HG03521 (cell line): ENCODE measurements at regions not wholly inside any gene's neighbourhood (a gene's known extent, or its start where the extent isn't known, plus 50 kb on each side); places are given as distances from the start of the nearest gene placed in this dataset.
A peak's percentile ranks its signal among the peaks of the same experiment; 100 is the strongest.

Experiments used
- ATAC-seq: cut with Tn5 transposase; IDR thresholded peaks from one replicate; pipeline ENCODE4 v1.9.1; 2021; ENCODE audit warnings: mild to moderate bottlenecking, moderate library complexity; ENCODE audit not compliant: unreplicated experiment

DNA sequence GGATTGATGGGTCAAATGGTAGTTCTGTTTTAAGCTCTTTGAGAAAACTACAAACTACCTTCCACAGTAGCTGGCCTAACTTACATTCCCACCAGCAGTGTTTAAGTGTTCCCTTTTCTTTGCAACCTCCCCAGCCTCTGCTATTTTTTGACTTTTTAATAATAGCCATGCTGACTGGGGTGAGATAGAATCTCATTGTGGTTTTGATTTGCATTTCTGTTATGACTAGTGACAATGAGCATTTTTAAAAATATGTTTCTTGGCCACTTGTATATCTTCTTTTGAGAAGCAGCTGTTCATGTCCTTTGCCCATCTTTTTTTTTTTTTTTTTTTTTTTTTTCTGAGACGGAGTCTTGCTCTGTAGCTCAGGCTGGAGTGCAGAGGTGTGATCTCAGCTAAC, 155.2 kb upstream of the BMPER start:
- peak; percentile 84 for ATAC-seq

DNA sequence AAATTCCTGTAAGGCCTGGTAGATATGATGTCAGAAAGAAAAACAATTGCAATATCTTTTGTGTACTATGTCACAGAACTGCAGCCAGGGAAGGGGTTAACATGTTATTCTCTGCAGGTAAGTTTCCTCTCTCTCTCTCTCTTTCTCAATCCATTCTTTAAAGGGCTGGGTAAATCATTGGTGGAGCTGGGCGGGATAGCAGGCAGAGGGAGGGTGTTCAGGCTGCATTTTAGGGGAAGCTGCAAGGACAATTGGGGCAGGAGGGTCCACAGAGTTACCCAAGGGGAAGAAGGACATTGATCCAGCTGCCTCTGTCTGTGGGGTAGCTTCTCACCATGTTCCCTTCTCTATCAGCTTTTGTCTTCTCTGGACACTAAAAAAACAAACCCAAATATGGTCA, 153.9 kb upstream of the BMPER start:
- ATAC-seq: no peak

DNA sequence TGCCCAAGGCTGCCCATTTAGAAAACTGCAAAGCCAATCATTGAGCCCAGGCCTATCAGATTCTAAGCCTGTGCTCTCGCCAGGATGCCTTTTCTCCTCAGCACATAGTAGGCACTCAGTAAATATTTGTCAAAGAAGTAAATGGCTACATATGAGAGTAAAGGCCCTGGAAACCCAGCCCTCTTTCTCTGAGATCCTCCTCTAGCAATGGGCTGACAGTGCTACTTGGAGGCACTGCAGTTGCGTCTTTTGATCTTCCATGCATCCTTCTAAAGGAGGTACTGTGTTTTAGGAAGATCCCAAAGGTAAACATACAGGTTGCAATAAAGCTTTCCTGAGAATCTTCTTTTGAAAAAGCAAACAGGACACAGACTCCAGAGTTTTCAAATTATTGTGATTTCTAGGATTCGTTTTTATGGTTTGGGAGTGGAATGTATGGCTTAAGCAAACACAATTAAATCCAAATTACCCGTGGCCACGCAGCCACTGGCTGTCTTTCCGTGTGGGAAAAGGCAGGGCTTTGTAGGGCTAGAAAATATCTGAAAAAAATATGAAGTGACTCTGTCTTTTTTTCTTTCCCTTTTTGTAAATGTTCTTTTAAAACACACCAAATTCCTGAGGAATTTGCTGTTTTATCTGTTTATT, 151.3 kb upstream of the BMPER start:
- no peak for ATAC-seq

DNA sequence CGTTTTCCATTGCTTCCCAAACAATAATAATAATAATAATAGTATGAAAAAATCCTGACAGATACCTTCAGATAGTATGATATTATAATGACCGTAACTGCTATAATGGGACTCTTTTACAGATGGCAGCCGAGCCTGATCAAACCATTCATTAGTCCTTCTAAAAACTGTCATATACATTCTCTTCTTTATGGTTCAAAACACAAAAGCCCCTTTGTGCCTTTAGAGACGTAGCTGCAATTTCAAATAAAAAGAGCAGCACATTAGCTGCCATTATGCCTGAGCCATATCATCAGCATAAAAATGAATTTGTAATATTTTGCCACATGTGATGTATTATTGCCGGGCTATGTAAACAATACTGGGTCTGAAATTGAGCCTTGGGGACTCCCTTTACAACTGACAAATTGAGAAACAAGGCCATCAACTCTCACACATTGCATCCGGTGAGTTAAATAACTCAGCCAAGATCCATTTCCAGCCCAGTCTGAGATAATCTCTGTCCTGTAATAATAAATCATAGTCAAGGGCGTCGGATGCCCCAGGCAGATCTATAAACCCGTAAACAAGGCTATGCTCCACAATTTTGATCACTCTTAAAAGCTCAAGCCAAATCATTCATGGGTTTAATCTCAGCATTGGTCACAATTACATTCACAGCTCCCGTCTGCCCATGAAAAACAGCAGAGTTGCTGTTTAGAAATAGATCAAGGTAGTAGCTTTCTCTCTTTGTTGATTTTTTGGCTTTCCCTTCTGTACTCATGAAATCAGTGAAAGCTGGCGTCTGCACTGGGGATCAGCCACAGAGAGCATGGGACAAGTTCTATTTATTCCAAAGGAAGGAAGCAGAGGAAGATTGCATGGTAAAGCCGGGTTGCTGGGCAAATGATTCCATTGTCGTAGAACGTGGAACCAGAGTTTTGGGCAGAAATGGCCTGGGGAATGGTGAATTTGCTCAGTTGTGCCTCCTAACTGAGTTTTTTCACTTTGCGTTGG, 150.1 kb upstream of the BMPER start:
- no peak for ATAC-seq

DNA sequence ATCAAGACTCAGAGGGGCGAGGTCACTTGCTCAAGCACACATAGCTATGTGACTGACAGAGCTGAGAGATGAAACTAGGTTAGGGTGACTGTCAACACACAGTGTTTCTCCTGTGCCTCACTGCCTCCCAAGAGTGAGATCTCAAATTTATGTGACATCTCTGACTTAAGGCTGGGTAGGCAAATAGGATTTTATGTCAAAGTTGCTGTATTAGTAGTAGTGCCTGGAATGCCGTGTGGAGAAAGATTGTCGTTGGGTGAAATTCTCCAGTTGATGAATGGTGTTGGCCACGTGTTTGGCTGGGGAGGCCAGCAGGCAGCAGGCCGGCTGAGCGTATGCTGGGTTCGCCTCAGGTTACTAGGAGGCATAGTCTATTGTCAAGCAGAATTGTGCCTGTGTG, 148.3 kb upstream of the BMPER start:
- no peak for ATAC-seq

DNA sequence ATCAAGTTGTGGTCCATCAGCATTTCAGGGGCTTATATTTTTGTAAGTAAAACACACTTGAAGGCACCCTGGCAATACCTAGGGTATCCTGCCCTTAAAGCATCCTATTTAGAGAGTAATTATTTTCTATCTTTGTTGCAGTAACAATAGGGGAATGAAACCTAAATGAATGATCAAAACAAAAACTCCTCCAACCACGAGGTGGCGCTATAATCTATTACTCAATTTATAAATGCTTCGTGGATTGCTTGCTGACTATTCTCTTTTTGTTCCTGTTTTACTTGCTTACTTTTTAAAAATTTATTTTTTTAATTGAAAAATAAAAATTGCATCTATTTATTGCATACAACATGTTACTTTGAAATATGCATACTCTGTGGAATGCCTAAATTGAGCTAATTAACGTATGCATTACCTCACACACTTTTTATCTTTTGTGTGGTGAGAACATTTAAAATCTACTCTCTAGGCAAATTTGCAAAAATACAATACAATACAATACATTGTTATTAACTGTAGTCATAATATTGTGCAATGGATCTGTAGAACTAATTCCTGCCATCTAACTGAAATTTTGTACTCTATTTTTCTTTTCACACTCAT, 147.7 kb upstream of the BMPER start:
- ATAC-seq: no peak

DNA sequence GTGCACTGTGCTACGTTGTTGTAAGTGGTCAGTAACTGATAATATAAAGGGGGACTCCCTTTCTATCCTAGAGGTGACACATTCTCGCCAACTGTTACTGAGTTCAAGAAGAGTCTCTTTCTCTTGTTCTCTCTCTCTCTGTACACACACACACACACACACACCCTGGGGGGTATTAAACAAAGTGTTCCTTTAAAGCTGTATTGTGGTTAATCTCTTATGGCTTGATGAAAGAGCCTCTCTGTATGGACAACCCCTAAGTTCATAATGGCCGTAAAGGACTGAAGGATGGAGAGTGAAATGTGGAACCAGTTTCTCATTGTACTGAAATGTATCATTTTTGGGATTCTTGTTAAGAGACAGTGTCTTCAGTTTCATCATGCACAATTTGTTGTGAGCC, 145.2 kb upstream of the BMPER start:
- no peak for ATAC-seq

DNA sequence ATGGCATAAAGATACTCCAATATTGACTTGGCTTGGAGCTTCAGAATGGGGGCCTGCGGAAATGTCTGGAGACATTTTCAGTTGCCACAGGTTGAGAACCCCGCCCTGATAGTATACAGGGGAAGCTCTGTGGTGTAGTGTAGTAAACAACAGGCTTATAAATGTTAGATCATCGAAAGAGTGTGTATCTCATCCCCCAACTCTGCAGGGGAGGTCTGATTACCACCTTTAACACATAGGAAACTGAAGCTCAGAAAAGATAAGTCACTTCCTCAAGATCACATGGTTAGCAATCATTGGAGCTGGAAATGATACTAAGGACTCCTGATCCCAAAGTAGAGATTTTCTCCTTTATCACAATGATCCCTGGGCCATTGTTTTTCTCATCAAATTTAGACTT, 144.5 kb upstream of the BMPER start:
- no peak for ATAC-seq

DNA sequence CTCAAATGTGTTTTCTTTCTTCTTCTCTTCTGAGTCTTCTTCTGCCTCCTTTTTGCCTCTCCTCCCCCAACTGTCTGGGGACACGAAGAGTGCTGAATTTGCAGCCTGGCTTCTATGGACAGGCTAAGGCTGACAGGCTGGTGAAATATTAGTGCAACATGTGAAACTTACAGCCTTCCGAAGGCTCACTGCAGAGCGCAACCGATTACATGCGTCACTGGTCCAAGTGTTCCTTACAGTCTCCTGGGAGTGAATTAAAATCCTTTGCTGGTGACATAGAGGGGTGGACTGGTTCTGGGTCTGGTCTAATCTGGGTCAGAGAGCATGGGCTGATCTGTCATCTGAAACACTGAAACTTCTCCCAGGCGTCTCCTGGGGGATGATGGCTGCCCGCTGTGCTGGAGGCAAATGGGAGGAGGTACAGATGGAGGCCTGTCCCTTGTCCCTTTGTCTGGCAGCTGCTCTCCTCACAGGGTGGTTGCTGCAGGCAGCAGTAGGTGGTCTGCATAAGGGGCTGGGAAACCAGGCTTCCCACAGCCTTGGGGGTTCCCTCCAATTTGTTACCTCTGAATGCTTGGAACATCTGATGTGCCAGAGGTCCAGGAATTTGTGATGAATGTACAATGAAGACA, 143.8 kb upstream of the BMPER start:
- no peak for ATAC-seq

DNA sequence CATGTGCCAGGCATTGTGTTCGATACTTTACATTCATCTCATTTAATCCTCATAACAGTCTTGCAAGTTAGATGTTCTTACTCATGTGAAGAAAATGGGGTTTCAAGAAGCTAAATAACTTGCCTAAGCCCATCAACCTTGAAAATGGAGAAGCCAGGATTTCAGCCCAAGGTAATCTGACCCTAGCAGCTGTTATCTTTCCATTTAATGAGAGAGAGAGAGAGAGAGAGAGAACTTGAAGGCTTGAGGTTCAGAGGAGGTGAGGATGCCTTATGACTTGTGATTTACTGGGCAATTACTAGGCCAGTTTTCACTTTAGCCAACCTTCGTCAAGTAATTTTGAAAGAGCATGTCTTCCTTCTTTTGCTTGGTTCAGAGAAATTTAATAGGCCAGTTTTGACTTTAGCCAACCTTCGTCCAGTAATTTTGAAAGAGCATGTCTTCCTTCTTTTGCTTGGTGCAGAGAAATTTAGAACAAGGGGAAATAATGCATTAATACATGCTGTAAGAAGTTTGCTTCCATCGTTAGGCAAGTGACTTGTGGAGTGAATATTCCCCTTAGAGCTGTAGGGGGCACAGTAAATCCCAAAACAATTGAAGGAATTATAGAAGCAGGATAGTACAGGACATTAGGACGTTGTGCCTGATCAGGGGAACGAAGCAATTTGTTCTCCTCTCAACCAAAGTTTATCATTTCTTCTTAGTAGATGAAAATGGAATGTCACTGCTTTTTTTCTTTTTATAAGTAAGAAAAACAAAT, 143.0 kb upstream of the BMPER start:
- no peak for ATAC-seq

DNA sequence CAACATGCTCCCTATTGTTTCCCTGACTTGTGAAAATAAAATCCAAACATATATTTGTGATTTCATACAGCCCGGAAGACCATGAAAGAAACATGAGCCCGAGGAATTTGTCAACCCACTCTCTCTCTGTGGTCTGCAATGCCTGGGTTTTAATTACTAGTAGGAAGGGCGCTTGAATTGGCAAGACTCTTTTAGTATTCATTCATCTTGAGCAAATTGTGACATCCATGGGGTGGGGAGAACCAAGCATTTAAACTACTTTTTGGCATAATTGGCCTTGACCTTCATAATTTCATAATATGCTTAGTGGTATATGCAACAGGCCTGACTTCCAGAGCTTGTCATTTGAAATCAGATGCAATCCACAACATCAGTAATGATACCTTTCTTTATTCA, 142.4 kb upstream of the BMPER start:
- ATAC-seq: no peak

DNA sequence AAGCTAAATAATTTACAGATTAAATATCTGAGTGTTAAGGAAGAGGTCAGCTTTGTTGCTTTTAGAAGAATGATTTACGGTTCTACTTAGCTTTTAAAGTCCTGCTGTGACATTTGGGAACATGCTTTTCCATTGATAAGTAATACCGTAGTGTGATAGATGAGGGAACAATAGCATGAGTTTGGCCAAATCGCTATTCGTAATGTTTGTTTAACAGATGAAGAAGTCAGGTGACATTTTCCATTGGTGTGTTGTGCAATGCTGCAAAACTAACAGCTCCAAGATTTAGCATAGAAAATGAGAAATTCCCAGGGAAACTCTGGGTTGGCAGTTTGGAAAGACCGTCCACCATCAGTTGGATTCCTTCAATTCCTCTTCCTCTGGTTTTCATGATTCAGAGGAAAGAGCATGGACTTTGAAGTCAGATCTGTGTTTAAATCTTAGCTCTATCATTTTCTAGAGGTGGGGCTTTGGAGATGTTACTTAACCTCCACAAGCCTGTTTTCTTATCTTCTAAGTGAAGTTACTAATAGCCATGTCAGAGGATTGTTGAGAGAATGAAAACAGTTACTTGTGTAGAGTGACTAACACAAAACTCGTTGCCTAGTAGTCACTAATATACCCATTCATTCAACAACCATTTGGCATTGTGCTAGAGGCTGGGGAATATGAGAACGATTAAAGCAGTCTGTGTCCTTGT, 140.4 kb upstream of the BMPER start:
- ATAC-seq: no peak

DNA sequence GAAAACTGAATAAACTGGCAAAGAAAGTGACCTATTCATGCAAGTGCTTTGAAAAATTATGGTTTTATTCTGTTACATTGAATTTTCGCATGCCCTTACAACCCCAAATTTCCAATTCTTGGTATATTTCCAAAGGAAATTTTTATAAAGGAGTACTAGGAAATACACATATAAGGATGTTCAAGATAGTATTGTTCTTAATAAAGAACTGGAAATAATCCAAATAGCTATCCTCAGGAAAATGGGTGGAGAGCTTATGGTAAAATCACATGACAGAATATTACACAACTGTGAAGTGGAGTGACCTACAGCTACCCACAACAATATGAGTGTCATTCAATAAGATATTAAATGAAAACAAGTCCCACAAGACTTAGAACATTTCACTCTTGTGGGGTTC, 138.9 kb upstream of the BMPER start:
- ATAC-seq: no peak

DNA sequence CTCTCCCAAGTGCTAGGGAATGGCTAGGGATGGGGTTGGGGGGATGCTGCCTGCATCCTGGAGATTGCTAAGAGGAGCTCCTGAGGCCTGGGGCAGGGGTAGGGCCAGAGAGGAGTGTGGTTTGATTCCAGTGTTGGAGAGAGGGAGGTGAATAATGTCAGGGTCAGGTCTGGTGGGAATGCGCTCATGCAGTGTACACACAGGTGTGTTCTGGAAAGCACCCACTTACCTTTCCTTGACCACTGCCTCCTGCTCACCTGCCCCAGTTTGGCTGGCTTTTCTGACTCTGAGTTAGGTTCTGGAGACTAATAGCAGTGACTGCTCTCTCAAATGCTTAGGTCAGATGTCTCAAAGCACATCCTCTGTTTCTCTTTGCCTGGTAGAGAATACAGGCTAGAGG, 135.4 kb upstream of the BMPER start:
- no peak for ATAC-seq

DNA sequence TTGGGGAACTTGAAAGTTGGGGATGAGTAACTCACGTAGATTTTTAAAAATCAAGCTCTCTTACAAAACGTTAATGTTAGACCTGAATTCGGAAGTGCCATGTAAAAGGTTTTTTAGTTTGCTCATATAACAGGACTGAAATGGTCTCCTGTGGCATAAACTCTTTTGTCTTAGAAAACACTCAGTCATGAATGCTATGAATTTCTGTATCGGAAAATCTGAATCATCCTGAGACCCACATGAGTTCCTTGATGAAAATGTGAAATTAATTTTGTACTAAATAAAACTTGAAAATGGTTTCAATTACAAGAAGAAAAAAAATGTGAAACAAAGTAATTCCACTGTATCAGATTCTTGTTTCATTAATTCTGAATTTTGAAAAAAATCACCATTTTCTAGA, 134.8 kb upstream of the BMPER start:
- no peak for ATAC-seq

DNA sequence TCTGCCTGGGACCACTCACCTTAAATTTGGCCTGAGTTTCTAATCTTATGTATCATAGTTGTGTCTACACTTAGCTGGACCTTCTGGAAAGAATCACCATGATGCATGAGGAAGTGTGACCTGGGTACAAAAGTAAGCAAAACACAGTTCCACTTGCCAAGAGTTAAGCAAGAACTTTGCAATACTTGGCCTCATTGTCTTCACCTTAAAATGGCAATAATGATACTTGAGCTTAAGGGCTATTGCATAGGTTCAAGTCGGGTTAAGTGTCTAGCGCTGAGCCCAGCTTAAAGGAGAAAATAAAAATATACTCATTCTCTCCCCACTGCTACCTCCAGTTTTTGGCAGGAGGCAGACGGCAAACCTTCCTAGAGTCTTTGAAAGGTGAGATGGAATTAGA, 133.9 kb upstream of the BMPER start:
- no peak for ATAC-seq

DNA sequence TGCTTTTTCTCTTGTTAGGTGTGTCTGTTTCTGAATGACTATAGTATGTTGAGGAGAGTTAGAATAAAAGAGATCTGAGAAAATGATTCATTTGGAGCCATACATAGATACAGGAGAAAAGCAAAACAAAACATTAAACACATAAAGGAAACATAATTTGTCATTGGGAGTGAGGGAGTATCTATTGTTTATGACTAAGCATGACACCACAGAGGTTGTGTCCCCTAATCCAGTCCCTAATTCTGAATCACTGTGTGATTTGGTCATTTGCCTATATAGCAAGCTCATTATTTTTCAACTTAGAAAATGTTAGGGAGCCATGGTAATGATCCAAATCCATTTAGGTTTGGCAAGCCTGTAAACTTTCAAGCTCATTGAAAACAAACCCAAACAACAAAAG, 132.3 kb upstream of the BMPER start:
- ATAC-seq: no peak

DNA sequence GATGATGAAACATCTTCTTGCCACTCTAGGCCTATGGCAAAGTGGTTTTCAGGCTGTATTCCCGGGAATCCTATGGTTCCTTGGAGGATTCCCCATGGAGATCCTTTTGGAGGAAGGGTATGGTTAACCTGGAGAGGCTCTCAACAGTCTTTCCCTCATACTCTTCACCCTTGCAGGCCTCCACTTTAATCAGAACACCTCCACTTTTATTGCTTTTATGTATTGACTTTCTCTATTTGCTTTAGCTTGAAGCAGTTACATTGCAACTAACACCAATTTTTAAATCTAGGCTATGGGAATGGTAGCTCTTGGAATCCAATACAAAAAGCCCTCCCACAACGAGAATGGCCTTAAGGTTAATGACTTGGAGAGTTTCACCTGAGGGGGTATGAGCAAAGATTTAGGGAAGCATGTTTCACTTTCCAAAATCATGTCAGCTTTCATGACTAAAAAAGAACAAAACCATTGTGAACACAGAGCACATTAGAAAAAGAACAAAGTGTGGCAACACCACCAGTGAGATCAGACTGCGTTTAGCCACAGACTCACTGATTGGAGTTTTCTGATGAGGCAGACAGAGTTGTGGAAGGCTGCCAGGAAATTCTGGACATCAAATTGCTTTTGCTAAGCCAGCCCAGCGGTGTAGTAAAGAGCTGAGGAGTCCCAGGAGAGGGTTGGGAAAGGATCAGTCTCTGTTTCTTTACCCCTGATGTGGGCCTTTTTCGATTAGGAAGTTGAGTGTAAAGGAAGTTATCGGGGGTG, 130.4 kb upstream of the BMPER start:
- ATAC-seq: no peak

DNA sequence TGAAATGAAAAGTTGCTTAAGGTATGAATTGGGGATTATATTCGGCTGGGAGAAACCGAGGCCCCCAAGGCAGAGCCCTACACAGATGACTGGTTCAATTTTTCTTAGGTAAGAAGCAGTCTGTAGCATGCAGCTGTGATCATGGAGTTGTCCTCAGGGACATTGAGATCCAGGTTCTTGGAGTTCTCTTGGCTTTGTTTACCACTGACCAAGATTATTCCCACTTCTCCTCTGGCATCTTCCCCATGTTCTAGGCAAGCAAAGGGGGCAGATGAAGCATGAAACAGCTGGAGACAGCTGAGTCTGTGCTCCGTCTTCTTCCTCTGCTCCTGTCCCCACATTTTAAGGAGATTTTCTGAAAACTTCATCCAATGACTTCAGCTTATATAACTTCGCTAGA, 129.5 kb upstream of the BMPER start:
- ATAC-seq: no peak
